Liver (tissue), 8 donors: ENCODE measurements at regions not wholly inside any gene's neighbourhood (a gene's known extent, or its start where the extent isn't known, plus 50 kb on each side); places are given as distances from the start of the nearest gene placed in this dataset.

ENCODE experiments used
- DNase-seq: peaks from one replicate; pipeline ENCODE4 v3.0.0-alpha.2; 2017; ENCODE audit warnings: low spot score
- H3K27ac ChIP-seq, 2 donors: one replicate each; pipeline ENCODE4 v1.7.0; 2013; ENCODE audit warnings: inconsistent platforms in 2 of 2, low read length in 2 of 2, control low read depth in 1 of 2, low read depth in 1 of 2, mild to moderate bottlenecking in 1 of 2
- H3K27me3 ChIP-seq, 4 donors: one replicate each; pipeline versions ENCODE4 v1.6.1 to v1.7.0; 2013; ENCODE audit warnings: low read length in 3 of 4, inconsistent platforms in 1 of 4, mild to moderate bottlenecking in 1 of 4, moderate library complexity in 1 of 4; ENCODE audit not compliant: control insufficient read depth in 4 of 4, insufficient read depth in 4 of 4
- H3K36me3 ChIP-seq, 4 donors: one replicate each; pipeline versions ENCODE4 v1.6.1 to v1.7.0; 2013; ENCODE audit warnings: low read length in 3 of 4, mild to moderate bottlenecking in 3 of 4, low read depth in 1 of 4, moderate library complexity in 1 of 4; ENCODE audit not compliant: control insufficient read depth in 4 of 4, insufficient read depth in 3 of 4
- H3K4me1 ChIP-seq, 4 donors: one replicate each; pipeline versions ENCODE4 v1.6.1 to v1.7.0; 2013; ENCODE audit warnings: low read length in 3 of 4, mild to moderate bottlenecking in 3 of 4, moderate library complexity in 1 of 4; ENCODE audit not compliant: control insufficient read depth in 4 of 4, insufficient read depth in 4 of 4
- H3K4me3 ChIP-seq, 3 donors: one replicate each; pipeline versions ENCODE4 v1.6.1 to v1.7.0; 2013; ENCODE audit warnings: low read length in 3 of 3, control low read depth in 1 of 3, low read depth in 1 of 3, mild to moderate bottlenecking in 1 of 3
- H3K9ac ChIP-seq, 2 donors: one replicate each; pipeline ENCODE4 v1.7.0; 2013; ENCODE audit warnings: low read length in 2 of 2, mild to moderate bottlenecking in 2 of 2, moderate library complexity in 2 of 2, control low read depth in 1 of 2, low read depth in 1 of 2
- H3K9me3 ChIP-seq, 4 donors: one replicate each; pipeline versions ENCODE4 v1.6.1 to v1.7.0; 2013; ENCODE audit warnings: low read length in 3 of 4; ENCODE audit not compliant: control insufficient read depth in 4 of 4
- EGR1 ChIP-seq, 2 donors: IDR thresholded peaks; 2 replicates each; pipeline ENCODE4 v1.6.1; 2016 to 2018; ENCODE audit warnings: antibody characterized with exemption in 2 of 2, low read depth in 2 of 2
- FOXA1 ChIP-seq: IDR thresholded peaks from 2 replicates; pipeline ENCODE4 v1.6.1; 2016; ENCODE audit warnings: antibody characterized with exemption
- FOXA2 ChIP-seq: IDR thresholded peaks from 2 replicates; pipeline ENCODE4 v1.6.1; 2016; ENCODE audit warnings: antibody characterized with exemption
- GABPA ChIP-seq, 2 donors: IDR thresholded peaks in 1 of 2; conservative IDR thresholded peaks in 1 of 2; 2 replicates each; pipeline ENCODE4 v1.6.1; 2016; ENCODE audit warnings: antibody characterized with exemption in 2 of 2, mild to moderate bottlenecking in 1 of 2, moderate library complexity in 1 of 2
- HNF4A ChIP-seq, 2 donors: conservative IDR thresholded peaks; 2 replicates each; pipeline ENCODE4 v1.6.1; 2016; ENCODE audit warnings: antibody characterized with exemption in 2 of 2, mild to moderate bottlenecking in 2 of 2
- HNF4G ChIP-seq: IDR thresholded peaks from 2 replicates; pipeline ENCODE4 v1.6.1; 2016; ENCODE audit warnings: antibody characterized with exemption
- JUND ChIP-seq, 2 donors: IDR thresholded peaks; 2 replicates each; pipeline ENCODE4 v1.6.1; 2016; ENCODE audit warnings: antibody characterized with exemption in 2 of 2
- NR2F2 ChIP-seq: IDR thresholded peaks from 2 replicates; pipeline ENCODE4 v1.6.1; 2016; ENCODE audit warnings: antibody characterized with exemption
- RAD21 ChIP-seq, 2 donors: IDR thresholded peaks; 2 replicates each; pipeline ENCODE4 v1.6.1; 2016; ENCODE audit warnings: antibody characterized with exemption in 2 of 2, mild to moderate bottlenecking in 2 of 2
- RXRA ChIP-seq, 2 donors: IDR thresholded peaks; 2 replicates each; pipeline ENCODE4 v1.6.1; 2017 to 2018; ENCODE audit warnings: antibody characterized with exemption in 2 of 2, mild to moderate bottlenecking in 1 of 2
- SP1 ChIP-seq: IDR thresholded peaks from 2 replicates; pipeline ENCODE4 v1.6.1; 2018; ENCODE audit warnings: antibody characterized with exemption, mild to moderate bottlenecking
- TAF1 ChIP-seq: conservative IDR thresholded peaks from 2 replicates; pipeline ENCODE4 v1.6.1; 2016; ENCODE audit warnings: antibody characterized with exemption, mild to moderate bottlenecking
- YY1 ChIP-seq: IDR thresholded peaks from 2 replicates; pipeline ENCODE4 v1.6.1; 2016; ENCODE audit warnings: antibody characterized with exemption, mild to moderate bottlenecking
- whole genome bisulfite sequencing: extraction: QIAGEN DNeasy Blood & Tissue Kit; methylation state at CpG from one replicate; pipeline ENCODE4 v1.1.7; 2013; 5-methylcytosine and 5-hydroxymethylcytosine counted together
- TF ChIP-seq, protein P1 (sequence below): IDR thresholded peaks from 2 replicates; pipeline ENCODE4 v1.6.1; 2016; ENCODE audit warnings: antibody characterized with exemption
- TF ChIP-seq, protein P2 (sequence below): IDR thresholded peaks from 2 replicates; pipeline ENCODE4 v1.6.1; 2016; ENCODE audit warnings: antibody characterized with exemption, mild to moderate bottlenecking
- TF ChIP-seq, protein P3 (sequence below): IDR thresholded peaks from 2 replicates; pipeline ENCODE4 v1.6.1; 2016; ENCODE audit warnings: antibody characterized with exemption
- TF ChIP-seq, protein P4 (sequence below): fragments of 150-350 bp; IDR thresholded peaks from 2 replicates; pipeline ENCODE4 v1.5.1; 2017; ENCODE audit warnings: improper control_type of control experiment, low read depth, low read length; ENCODE audit not compliant: missing input control
- TF ChIP-seq, protein P5 (sequence below): IDR thresholded peaks from 2 replicates; pipeline ENCODE4 v1.6.1; 2016; ENCODE audit warnings: antibody characterized with exemption
- donor health status: healthy.
- donor health status: healthy.
- donor health status: healthy.
- donor health status: healthy.
- donor health status: healthy.

DNA sequence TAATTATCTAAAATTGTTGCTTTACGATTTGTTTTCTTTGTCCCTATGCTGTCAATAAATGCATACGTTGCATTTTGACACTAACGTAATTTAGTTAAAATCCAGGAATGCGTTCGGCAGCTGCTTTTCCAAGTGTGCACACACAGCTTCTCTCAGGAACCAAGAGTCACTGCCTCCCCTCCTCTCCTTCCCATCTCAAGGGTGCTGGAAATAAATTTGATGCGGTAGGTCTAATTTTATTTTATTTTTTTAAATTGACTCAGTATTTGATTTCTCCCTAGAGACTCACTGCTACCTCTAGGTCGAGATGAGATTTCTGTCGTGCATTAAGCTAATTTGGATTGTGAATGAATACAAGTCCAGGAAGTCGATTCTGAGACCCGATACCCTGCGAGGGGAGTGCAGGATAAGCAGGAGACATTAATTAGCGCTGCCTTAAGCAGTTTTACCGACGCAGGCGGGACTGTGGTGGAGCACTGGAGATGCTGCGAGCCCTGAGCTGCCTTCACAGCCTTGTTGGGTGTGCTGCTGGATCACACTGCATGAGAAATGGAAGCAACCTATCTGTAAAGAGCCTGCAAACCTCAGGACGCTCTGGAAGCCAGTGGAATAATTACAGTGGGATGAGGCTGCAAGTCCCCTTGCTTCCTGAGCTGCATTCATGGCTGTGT lies 381.2 kb downstream of the C6orf118 start:
- 67% methylated on average over 17 of the region's 17 CpGs for WGBS
- Histone ChIP-seq H3K9ac (no peak overlapping the region), H3K9me3 (no peaks in the 10 kb centered on the region), H3K27me3 (no peaks in the 10 kb centered on the region), H3K27ac (no peak overlapping the region), H3K4me3 (no peak overlapping the region), H3K4me1 (no peaks in the 10 kb centered on the region), H3K36me3 (no peaks in the 10 kb centered on the region)
- TF ChIP-seq, protein P1, sequence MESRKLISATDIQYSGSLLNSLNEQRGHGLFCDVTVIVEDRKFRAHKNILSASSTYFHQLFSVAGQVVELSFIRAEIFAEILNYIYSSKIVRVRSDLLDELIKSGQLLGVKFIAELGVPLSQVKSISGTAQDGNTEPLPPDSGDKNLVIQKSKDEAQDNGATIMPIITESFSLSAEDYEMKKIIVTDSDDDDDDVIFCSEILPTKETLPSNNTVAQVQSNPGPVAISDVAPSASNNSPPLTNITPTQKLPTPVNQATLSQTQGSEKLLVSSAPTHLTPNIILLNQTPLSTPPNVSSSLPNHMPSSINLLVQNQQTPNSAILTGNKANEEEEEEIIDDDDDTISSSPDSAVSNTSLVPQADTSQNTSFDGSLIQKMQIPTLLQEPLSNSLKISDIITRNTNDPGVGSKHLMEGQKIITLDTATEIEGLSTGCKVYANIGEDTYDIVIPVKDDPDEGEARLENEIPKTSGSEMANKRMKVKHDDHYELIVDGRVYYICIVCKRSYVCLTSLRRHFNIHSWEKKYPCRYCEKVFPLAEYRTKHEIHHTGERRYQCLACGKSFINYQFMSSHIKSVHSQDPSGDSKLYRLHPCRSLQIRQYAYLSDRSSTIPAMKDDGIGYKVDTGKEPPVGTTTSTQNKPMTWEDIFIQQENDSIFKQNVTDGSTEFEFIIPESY = no peak
- no peak for TF ChIP-seq HNF4G
- no peak for TF ChIP-seq YY1
- TF ChIP-seq TAF1 = no peak
- TF ChIP-seq, protein P2, sequence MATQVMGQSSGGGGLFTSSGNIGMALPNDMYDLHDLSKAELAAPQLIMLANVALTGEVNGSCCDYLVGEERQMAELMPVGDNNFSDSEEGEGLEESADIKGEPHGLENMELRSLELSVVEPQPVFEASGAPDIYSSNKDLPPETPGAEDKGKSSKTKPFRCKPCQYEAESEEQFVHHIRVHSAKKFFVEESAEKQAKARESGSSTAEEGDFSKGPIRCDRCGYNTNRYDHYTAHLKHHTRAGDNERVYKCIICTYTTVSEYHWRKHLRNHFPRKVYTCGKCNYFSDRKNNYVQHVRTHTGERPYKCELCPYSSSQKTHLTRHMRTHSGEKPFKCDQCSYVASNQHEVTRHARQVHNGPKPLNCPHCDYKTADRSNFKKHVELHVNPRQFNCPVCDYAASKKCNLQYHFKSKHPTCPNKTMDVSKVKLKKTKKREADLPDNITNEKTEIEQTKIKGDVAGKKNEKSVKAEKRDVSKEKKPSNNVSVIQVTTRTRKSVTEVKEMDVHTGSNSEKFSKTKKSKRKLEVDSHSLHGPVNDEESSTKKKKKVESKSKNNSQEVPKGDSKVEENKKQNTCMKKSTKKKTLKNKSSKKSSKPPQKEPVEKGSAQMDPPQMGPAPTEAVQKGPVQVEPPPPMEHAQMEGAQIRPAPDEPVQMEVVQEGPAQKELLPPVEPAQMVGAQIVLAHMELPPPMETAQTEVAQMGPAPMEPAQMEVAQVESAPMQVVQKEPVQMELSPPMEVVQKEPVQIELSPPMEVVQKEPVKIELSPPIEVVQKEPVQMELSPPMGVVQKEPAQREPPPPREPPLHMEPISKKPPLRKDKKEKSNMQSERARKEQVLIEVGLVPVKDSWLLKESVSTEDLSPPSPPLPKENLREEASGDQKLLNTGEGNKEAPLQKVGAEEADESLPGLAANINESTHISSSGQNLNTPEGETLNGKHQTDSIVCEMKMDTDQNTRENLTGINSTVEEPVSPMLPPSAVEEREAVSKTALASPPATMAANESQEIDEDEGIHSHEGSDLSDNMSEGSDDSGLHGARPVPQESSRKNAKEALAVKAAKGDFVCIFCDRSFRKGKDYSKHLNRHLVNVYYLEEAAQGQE = no peak
- TF ChIP-seq FOXA2 = no peak
- TF ChIP-seq, protein P3, sequence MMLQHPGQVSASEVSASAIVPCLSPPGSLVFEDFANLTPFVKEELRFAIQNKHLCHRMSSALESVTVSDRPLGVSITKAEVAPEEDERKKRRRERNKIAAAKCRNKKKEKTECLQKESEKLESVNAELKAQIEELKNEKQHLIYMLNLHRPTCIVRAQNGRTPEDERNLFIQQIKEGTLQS = no peak
- no peak for TF ChIP-seq RXRA (IDR thresholded peaks at IDR 0.05)
- no peak for TF ChIP-seq JUND (IDR thresholded peaks at IDR 0.05)
- TF ChIP-seq, protein P4, sequence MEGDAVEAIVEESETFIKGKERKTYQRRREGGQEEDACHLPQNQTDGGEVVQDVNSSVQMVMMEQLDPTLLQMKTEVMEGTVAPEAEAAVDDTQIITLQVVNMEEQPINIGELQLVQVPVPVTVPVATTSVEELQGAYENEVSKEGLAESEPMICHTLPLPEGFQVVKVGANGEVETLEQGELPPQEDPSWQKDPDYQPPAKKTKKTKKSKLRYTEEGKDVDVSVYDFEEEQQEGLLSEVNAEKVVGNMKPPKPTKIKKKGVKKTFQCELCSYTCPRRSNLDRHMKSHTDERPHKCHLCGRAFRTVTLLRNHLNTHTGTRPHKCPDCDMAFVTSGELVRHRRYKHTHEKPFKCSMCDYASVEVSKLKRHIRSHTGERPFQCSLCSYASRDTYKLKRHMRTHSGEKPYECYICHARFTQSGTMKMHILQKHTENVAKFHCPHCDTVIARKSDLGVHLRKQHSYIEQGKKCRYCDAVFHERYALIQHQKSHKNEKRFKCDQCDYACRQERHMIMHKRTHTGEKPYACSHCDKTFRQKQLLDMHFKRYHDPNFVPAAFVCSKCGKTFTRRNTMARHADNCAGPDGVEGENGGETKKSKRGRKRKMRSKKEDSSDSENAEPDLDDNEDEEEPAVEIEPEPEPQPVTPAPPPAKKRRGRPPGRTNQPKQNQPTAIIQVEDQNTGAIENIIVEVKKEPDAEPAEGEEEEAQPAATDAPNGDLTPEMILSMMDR = no peak
- TF ChIP-seq EGR1 (IDR thresholded peaks at IDR 0.05; ENCODE audit: low read depth in 2 of 2) = no peak
- no peak for TF ChIP-seq NR2F2
- no peak for TF ChIP-seq RAD21 (IDR thresholded peaks at IDR 0.05)
- no peak for TF ChIP-seq FOXA1
- no peak for TF ChIP-seq SP1
- no peak for TF ChIP-seq HNF4A (conservative IDR thresholded peaks at IDR 0.05)
- no peak for TF ChIP-seq GABPA (IDR thresholded peaks at IDR 0.05 in 1 of 2, conservative IDR thresholded peaks at IDR 0.05 in 1 of 2)
- TF ChIP-seq, protein P5, sequence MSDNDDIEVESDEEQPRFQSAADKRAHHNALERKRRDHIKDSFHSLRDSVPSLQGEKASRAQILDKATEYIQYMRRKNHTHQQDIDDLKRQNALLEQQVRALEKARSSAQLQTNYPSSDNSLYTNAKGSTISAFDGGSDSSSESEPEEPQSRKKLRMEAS = no peak
- no peak for DNase-seq
